Stimulated activated CD8-positive, alpha-beta memory T cell treated with anti-CD3 and anti-CD28 coated beads, Interleukin-4, amount 100 ng/mL, for 48 hours (primary cell): ENCODE measurements at regions not wholly inside any gene's neighbourhood (a gene's known extent, or its start where the extent isn't known, plus 50 kb on each side); places are given as distances from the start of the nearest gene placed in this dataset.
"Not testable (repeated sequence)": the region's sequence is repeated elsewhere in the genome, so short reads cannot be mapped to it uniquely, and the experiment has no call there.

Source experiments
- DNase-seq: peaks from one replicate; pipeline ENCODE4 v3.0.0-alpha.2; 2020

GRCh38 chr2:87521489-87521888, 226.4 kb upstream of the PLGLB2 start:
- peak; percentile 36 for DNase-seq

DNA sequence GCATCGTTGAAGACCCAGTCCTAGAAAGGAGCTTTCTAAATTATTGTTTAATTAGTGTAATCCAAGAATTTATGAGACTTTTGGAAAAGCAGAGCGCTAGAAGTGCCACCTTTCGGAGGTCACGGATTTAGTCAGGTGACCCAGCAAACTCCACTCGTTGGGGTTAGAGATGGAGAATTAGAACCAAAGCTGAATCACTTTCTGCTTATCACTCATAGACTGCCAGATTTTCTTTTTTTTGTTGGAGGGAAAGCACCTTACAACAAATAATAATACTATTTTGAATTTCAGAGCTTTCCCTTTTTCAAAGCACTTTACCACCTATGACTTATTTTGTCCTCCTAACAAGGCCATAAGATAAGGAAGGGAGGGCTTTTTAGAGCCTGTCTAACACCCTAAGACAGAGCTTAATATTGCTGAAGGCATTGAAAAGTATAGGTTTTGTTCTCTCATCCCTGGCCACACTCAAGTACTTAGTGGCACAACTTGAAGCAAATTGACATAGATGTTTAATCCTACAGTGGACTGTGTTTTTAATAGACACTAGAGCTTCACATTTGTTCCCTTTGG, 223.2 kb upstream of the PLGLB2 start:
- not testable (repeated sequence) for DNase-seq

DNA sequence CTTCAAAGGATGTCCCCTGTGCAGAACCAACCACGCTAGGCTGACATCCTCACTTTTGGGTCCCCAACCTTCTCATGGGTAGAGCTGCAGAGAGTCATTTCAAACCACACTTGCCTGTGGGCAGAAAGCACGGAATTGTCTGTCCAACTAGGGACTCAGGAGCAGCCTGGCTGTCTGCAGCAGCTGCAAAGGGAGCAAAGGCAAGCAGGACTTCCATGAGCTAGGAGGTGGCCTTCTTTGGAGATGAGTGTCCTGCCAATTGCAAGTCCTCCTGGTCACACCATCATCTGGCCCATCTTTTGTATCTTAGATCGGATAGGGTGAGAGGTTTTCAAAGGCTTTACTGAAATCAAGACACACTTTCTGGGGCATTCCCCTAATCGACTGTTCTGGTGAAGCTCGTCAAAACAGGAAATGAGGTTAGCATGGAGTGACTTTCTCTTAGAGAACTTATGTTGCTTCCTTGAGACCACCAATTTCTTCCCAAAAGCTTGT, 222.3 kb upstream of the PLGLB2 start:
- not testable (repeated sequence) for DNase-seq

DNA sequence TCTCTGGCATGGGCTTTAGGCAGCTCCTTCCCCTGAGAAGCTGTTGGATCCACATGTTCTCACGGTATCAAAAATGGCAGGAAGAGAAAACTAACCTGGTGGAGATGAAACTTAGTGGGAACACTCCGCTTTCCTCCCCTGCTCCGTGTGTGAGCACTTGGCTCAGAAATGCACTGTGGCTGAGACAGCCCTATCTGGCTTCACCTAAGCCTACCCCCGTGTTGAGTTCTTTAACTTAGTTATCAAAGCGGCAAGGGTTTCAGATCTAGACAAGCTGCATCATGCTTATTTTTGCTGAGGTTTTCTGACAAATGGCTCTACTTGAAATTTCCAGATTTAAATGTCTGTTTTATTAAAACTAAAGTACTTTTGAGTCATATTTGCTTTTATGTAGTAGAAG, 221.6 kb upstream of the PLGLB2 start:
- DNase-seq, result not testable (repeated sequence)

- DNase-seq, result not testable (repeated sequence)
These were observed 215.7 kb upstream of the PLGLB2 start for GRCh38 chr2:87531968-87532715.

GRCh38 chr2:87533390-87534272, 214.3 kb upstream of the PLGLB2 start:
- not testable (repeated sequence) for DNase-seq

DNA sequence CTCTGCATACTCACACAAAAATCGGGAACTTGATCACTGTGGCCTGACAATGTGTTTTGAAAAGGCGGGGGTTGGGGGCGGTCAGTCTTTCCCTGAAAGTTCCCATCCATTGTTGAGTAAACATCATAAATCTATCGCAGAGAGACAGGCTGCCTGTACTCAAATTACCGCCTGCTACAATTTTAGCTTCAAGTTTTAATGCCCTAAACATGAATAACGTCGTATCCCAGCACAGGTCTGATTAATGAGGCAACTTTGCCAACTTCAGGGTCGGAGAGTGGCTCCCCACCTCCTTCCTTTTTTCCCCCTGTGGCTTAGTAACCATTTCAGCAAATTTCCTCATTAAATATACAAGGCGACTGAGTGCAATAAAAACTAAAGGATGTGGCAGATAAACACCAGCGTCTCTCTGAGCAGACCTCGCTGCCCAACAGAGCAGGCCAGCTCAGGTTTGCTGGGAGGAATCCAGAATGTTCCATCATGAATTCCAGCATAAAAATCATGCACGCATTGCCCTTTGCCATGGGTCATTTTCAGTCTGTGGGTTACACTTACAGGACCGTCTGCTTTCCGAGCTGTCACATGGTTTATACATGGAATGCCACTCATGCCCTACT, 213.5 kb upstream of the PLGLB2 start:
- DNase-seq, result not testable (repeated sequence)

DNA sequence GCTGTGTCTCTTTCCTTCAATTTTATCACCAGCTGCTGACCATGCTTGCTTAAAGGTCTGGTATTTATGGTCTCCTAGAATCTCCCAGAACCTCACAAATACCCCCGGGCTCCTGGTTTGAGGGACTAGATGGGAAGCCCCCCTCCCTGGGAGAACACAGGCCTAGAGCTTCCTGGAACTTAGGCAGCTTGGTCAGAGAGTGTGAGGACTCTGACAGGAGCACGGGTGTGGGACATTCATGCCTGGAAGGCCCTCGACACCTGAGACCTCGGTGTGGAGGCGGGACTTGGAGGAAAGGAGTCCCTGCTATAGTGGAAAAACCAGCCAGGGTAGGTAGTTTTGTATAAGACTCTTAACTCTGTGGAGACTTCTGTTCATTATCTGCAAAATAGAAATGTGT, 211.5 kb upstream of the PLGLB2 start:
- not testable (repeated sequence) for DNase-seq

DNA sequence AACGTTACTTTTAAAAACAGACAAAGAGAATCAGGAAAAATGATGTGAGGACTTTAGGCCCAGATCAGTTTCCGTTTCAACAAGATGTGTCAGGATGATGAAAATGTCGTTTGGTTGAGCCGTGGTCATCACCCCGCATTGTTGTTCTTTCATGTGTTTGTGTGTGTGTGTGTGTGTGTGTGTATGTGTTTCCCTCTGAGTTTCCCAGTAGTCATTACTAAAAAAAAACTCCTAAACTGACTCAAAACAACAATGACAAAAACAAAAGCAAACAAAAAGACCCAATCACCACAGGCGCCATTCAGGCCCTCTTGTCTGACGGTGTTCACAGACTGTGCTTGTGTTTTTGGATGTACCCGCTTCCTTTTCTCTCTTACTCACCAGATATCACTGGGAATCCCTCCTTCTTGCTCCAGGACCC, 210.6 kb upstream of the PLGLB2 start:
- not testable (repeated sequence) for DNase-seq

DNA sequence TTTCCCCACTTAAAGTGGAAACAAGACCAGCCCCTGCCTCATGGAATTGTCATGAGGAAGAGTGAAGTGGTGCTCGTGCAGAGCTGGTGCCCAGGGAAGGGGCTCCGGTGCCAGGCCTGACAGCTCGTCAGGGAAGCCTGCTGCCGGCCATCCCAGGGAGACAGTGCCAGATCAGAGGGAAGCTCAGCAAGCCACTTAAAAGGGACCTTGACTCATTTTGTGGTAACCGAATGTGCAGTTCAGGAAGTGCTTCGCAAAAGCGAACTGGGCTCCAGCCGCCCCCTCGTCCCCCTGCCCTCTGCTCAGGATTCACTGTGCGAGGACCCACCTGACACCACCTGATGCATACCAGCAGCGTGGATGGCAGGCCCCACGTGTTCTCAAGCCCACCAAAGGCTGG, 209.6 kb upstream of the PLGLB2 start:
- peak; percentile 42 for DNase-seq

GRCh38 chr2:87539151-87539943, 208.5 kb upstream of the PLGLB2 start:
- not testable (repeated sequence) for DNase-seq

DNA sequence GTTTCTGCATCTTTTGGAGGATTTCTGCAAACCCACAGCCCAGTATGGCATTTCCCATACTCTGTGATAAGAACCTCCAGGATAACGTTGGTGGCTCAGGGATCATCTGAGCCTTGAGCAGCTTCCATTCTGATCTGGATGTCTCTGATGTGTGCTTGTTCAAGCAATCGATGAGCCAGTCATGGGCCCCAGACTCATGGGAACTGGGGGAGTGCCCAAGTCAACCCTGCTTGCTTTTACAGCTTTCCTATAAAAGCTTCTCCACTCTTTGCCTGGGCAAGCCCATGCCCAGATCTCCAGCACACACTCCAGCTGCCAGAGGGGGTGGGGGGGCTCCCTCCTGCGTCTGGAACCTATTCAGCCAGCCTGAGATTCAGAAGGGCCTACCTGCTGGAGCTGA, 207.6 kb upstream of the PLGLB2 start:
- DNase-seq, result not testable (repeated sequence)

DNA sequence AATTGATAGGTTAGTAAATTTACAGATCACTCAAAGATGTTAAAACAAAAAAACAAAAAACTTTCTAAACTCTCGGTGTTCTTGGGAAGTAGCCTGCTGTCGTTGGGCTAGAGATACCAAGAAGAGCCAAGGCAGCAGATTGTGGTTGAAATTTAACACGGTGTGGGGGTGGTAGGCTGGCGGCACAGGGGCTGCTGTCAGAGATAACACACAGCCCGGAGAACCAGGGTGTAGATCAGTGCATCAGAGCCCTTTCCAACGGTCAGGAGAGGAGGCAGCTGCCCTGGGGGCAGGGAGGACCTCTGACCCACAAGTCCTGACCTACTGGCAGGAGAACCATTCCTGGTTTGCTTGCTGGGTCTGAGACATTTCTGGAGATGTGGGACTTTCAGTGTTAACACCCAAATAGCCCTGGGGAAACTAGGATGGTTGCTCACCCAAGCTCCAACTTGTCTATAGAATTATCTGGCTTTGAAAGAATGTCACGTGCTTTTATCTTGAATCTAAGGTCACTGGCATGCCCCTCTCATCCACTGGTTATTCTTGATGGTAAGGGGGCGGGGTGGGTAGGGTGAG, 205.2 kb upstream of the PLGLB2 start:
- DNase-seq, result peak; percentile 70

- not testable (repeated sequence) for DNase-seq
These were observed 204.1 kb upstream of the PLGLB2 start for GRCh38 chr2:87543797-87544196.

- DNase-seq, result not testable (repeated sequence)
These were observed 200.8 kb upstream of the PLGLB2 start for GRCh38 chr2:87547106-87547505.

- not testable (repeated sequence) for DNase-seq
These were observed 199.9 kb upstream of the PLGLB2 start for GRCh38 chr2:87547966-87548365.

GRCh38 chr2:87548681-87549536, 199.0 kb upstream of the PLGLB2 start:
- DNase-seq, result not testable (repeated sequence)

GRCh38 chr2:87549561-87550202, 198.2 kb upstream of the PLGLB2 start:
- DNase-seq, result not testable (repeated sequence)

GRCh38 chr2:87554678-87555077, 193.2 kb upstream of the PLGLB2 start:
- not testable (repeated sequence) for DNase-seq

DNA sequence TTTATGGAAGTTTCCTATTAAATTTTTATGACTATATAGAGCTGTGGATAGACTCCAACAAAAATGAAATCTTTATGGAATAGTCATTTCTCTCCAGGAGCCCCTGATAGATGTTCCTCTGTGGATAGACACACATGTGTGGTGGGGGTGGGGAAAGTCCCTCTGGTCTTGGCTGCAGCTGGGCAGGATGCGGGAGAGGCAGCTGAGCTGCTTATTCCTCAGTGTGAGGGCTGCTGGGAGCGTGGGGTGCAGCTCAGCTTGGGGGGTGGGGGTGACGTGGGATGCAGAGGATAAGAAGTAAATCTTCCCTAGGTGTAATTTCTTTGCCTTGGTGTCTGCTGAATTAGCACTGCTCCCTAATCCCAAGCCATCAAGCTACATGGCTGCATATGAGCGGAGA, 192.8 kb upstream of the PLGLB2 start:
- peak; percentile 40 for DNase-seq
